ENCODE measurements at regions not wholly inside any gene's neighbourhood (a gene's known extent, or its start where the extent isn't known, plus 50 kb on each side); places are given as distances from the start of the nearest gene placed in this dataset.

DNA sequence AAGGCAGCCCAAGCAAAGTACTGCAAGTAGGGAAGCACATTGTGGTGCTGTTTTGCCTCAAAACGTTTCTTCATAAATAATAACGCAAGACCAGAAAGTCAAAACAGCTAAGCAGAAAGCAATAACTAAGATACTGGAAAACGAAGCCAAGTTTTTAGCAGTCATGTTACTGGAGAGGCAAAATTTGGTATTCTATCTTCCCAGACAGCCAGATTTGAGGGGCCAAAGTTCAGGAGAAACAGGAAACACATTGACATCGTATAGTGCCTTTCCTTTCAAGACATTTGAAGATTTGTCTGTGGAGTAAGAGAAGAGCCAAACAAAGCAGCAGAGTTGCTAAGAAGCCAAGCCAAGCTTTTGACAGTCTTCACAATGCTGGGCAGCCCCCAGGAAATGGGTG is 843.6 kb upstream of the NECTIN3 start:
- no peak for DNase-seq (ENCODE audit: low read depth)

DNA sequence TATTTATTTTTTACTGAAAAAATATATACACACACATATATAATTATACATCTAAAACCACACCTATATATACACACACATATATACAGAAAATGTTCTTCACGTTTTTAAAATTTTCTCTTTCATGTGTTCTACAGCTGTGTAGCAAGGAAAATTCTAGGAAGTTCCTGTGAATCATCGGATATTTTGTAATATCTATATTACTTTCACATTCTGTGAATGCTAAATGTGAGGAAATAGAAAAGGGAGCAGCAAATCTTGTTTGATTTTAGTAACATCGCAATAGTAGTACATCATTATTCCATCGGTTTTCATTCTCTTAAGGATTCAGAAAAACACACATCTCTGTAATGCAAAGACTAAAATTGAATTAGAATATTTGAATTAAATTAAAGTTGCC is 836.8 kb upstream of the NECTIN3 start:
- no peak for DNase-seq (ENCODE audit: low read depth)

DNA sequence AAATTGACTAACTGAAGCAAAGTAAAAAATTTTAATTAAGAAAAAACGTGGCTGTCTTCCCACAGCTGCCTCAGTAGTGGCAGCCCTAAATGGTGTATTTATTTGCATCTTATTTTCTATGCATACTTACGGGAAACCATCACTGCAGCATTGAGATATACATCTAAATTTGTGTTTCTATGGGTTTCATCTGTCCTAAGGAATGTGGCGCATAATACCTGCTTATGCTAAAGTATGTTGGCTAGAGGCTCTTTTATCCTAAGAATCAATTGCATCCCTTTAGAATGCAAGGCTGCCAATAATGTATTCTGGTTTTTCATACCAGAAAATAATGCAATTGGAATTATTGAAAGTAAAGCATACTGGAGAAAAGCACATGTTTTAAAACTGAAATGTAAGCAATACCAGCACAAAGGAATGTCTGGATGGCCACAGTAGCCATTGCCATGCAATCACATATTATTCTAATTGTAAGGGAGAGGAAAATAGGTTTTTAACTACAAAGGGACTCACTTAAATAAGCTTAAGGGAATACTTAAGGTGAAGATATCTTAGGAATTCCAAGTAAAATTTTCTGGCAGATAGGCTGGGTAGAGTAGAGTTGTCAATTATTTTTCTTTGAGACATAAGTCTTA is 834.5 kb upstream of the NECTIN3 start:
- no peak for DNase-seq (ENCODE audit: low read depth)

DNA sequence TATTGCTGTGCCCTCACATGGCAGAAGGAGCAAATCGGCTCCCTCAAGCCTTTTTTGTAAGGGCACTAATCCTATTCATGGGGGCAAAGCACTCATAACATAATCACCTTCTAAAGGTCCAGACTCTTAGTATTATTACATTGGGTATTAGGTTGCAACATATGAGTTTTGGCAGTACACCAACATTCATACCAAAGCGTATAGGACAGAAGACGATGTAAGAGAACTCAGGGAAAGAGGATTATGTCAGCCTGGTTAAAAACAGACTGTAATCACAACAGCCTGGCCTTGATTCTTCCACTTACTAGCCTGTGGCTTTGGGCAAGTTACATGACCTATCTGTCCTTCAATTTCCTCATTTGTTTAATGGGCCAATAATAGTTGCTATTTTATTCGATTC is 828.5 kb upstream of the NECTIN3 start:
- no peak for DNase-seq (ENCODE audit: low read depth)

DNA sequence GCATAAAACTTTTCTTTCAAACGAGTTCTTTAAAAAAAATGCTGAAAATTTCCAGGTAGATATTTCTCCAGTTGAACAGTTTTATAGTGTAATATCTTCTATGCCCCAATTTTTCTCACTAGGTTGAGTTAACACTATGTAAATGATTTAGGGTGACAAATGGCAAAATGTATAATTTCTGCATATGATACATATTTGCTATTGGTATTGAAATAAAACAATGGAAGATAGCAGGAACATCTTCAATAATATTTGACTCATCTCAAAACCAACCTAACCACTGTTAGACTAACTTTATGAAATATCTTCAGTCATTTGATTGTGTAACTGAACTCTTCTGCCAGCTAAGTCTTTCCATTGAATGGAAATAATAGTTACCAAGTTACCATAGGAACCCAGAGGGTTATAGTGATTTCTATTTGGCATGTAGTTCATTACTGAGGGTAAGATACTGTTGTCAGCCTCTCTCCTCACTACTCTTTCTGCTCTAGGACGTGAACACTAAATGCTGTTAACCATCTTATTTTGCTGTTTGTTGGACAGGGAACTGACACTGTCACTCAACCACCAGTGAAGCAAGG is 824.7 kb upstream of the NECTIN3 start:
- peak; percentile 19 for DNase-seq (ENCODE audit: low read depth)

DNA sequence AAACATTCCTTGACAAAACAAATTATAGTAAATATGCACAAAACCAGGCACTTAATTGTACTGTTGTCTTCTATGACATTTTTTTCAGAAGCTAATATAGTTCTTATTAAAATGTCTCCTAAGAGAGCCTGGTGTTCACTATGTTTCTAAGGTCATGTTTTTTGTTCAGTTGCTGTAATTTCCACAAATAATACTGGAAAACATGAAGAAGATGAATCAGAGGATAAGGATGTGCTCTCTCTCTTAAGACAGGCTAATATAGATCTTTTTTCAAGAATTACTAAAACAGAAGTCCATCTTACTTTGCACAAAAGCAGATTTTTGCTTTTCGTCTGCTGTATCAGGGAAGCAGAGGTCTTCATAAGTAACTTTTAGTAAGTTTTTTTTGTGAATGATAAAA is 823.0 kb upstream of the NECTIN3 start:
- no peak for DNase-seq (ENCODE audit: low read depth)

DNA sequence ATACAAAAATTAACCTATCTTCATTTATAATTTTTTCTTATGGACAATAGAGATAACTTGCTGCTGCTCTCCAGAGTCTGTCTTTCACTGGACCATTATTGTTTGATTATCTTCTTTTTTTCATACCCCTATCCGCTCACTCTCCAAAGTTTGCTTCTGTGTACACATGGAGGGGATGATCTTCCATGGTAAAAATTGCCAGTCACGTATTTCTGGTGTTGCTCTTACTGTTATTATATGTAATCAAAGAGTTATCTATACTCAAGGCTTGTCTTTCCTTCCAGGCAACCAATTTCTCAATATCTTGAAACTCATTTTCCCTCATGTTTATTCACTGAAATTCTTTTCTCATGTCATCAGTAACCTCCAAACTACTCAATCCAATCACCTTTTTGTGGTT is 817.8 kb upstream of the NECTIN3 start:
- DNase-seq (ENCODE audit: low read depth) = no peak

DNA sequence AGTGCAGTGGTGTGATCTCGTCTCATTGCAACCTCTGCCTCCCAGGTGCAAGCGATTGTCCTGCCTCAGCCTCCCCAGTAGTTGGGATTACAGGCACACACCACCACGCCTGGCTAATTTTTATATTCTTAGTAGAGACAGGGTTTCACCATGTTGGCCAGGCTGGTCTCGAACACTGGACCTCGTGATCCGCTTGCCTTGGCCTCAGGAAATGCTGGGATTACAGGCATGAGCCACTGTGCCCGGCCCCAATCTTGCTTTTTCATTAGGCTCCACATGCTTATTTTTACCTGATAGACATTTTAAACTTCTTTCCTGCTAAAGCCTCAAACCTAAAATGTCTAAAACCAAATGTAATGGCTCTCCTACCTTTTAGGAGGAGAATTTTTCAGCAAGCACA is 817.0 kb upstream of the NECTIN3 start:
- DNase-seq (ENCODE audit: low read depth) = no peak

DNA sequence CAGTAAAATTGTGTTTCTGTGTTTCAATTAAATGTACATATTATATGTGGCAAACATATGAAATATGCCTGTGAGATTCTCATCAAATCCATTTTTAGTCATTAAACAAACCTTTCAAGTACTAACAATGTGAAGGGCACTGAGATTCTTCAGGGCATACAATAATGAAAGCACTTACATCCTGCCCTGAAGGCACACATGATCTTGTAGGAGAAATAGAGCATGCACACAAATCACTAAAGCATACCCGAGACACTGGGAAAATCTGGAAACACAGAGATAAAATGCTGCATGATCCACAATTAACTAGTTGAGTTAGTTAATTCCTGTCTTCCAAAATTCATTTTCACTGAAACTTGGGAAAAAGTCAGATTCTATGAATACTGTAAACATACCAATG is 810.5 kb upstream of the NECTIN3 start:
- no peak for DNase-seq (ENCODE audit: low read depth)

DNA sequence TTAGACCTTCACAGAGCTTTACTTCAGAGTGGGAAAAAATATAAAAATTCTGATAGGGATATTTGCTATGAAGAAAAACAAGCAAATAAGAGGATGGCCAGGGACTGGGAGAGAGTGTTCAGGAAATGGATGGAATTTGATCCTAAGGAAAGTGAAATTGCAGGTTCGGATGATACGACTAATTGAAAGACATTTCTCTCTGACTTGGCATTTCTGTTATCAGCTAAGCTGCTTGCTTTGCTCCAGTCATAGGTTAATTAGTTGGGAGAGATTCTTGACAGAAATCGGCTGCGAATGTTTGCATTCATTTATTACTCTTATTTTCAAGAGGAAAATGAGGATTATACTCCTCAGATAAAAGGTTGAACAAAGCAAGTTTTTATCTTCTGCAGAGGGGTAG is 808.7 kb upstream of the NECTIN3 start:
- DNase-seq (ENCODE audit: low read depth) = no peak

DNA sequence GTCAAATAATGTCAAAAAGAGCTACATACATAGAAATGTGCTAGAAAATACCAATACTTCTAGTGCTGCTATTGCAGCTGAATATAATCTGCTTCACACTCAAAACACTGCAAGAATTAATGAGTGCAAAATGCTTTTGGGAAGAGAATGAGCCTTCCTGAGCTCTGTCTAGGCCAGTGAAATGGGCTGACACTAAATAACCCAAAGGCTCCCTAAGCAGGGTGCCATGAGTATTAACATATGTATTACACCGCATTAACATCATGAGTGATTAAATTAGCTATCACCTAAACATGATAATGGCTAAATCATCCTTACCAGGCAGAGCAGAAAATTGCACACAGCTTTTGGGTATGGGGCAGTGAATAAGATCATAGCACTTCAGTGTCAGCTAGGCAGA is 806.3 kb upstream of the NECTIN3 start:
- DNase-seq (ENCODE audit: low read depth) = no peak

DNA sequence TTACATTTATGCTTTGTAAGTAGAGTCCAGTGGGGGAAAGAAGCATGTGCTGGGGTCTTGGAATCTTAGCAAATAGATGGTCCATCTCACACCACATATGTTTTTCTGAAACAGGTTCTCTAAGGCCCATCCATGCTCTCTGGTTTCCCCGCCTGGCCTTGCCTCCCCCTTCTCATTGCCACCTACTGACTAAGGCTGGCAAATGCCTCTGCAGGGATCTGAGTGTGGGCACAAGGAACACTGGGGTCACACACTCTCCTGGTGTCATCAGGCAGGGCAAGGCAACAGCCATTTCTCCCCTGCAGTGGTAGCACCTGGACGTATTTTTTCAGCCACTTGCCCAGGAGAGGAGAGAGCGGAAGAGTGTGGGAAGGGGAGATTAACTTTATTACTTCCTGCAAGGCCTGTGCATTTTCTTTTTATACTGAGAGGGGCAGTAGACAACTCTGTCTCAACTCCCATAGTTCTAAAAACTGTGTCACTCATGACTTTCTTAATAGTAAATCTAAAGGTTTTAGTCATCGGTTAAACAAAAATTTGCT is 804.2 kb upstream of the NECTIN3 start:
- no peak for DNase-seq (ENCODE audit: low read depth)

DNA sequence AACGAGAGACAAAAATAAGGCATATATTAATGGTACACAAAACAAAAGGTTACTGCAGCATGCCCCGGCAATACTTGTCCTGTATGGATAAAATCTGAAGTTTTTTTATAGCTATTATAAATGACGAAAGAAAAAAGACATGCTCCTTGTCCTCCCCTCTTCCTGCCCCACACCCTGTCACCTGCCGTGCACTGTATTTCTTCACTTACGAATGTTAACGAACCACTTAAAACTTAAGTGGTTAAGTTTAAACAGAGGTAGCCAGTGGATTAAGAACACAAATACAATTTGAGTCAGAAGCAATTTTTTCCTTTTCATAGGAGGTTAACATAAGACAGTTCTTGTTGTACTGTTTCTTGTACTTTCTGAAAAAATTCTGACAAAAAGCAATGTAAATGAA is 799.1 kb upstream of the NECTIN3 start:
- no peak for DNase-seq (ENCODE audit: low read depth)

DNA sequence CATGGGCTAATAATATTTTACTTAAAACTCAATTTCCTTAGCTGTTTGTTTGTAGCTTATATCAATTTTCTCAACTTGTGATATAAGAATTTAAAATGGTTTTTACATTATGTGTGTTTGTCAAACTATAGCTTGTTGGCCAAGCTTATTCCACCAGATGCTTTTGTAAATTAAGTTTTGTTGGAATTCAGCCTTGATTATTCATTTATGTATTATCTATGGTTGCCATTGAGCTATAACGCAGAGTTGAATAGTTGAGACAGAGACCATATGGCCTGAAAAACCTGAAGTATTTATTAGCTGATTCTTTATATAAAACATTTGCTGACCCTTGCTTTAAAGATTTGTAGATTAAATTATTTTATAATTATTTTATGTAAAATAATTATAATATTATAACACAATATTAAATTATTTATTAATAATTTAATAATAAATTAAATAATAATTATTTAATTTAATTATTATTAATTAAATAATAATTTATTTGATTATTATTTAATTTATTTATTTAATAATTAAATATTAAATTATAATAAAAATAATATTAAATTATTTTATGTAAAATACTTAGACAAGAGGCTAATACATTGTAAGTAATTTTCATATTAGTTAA is 779.6 kb upstream of the NECTIN3 start:
- DNase-seq (ENCODE audit: low read depth) = no peak

DNA sequence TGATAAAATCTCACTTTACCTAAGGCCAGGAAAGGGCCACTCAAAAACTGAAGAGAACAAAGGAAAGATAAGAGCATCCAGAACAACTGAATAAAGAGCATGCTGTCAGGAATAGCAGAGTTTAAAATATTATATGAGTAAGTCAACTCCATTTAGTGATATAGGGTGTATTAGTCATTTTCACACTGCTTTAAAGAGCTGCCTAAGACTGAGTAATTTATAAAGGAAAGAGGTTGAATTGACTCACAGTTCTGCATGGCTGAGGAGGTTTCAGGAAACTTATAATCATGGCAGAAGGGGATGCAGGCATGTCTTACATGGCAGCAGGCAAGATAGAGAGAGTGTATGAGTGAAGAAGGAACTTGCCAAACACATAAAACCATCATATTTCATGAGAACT is 778.0 kb upstream of the NECTIN3 start:
- peak; percentile 9 for DNase-seq (ENCODE audit: low read depth)

DNA sequence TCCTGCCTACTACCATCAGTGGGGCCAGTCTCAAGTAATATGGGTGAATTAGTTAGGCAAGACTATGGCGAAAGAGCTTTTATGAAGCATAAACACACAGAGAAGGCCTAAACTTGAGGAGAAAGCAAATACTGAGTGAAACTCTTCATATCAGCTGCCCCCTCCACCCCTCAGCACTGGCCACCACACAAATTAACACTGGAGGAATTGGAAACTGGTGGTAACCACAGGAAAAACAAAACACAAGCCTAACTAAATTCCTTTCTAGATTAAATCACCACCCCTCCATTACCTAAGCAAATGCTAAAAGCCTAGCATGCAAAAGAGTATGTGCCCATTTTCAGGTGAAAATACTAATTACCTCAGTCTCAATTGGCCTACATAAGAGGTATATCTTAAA is 774.7 kb upstream of the NECTIN3 start:
- DNase-seq (ENCODE audit: low read depth) = peak; percentile 58

DNA sequence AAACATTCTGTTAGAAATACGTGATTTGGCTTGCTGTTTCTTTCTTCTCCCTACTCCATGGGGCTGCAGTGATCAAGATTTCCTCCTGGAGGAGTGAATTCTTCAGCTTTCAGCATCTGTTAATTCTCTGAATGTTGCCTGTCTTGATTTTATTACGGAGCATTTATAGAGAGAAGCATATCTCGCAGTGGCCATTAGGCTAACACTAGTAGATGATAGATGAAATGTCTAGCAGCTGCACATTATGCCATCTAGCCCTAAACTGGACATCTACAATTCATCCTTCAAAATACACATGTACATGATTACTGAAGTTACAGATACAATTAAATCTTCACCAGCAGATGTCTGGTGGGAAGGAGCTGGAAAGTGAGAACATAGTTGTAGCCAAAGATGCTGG is 769.8 kb upstream of the NECTIN3 start:
- no peak for DNase-seq (ENCODE audit: low read depth)

DNA sequence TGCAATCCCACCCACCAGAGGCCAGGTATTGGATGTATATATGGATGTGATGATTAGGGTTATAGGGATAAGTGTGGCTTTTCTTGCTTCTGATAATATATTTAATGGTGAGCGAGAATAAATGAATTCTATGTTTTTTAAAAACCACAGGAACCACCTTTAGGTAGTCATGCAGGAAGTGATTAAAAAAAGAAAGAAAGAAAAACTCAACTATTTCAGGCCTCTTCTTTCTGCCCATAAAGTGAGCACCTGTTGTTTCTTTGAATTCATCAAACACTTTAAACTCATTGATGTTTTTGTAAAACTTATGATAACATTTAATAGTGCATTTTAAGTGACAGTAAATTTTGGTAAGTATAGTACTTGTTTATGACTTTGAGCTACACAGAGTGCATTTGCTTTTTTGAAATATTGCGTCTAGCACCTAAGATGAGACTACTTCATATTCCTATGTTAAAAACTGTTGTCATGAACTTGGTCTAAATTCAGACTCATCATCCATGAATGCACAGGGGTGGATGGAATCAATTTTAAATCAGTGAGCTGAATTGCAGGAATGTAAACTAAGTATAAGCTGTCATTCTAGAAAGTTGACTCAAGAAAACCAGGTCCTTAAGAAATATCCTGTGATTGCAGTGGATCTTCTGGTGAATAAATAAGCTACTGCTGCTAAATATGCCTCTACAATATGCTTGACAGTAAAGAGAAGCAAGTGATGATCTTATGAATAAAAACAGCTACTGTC is 764.4 kb upstream of the NECTIN3 start:
- DNase-seq (ENCODE audit: low read depth) = peak; percentile 18

DNA sequence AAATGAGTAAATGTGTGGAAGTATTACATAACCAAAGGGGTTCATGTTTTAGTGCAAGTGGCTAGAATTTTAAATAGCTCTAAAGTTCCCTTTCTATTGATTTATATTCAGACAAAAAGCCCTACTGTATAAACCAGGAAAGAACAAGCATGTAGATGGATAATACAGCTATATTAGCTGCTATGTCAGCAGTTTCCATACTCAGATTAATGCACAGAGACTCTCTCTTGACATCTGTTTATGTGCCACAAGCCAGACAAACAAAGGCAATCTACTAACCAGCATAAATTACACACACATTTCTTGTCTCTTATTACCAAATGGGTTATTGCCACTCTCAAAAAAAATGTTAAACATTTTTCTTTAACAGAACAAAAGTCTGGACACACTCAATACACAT is 760.1 kb upstream of the NECTIN3 start:
- DNase-seq (ENCODE audit: low read depth) = no peak

DNA sequence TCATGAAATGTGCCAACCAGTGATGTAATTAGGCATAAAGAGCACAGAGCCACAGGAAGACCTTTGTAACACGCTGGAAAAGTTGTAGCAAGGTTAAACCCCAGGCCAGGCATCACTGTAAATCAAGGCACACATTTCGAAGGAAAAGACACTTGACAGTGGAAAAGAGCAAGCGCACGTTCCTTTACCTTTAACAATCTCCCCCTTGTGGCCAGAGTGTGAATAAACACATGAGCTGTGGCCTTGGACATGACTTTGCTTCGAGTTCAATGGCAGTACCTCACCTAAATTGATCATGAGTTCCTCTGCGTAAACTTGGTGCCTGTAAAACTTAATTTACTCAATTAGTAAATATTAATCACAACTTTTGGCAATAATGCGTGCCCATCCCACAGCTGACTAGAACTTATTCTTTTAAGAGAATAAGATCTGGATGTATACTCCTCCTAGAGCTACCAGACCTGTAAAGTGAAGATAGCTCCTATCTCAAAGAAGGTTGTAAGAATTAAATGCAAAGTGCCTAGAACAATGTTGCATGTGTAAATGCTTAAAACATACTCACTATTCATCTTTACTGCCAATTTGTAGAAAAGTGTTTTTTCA is 757.0 kb upstream of the NECTIN3 start:
- peak; percentile 66 for DNase-seq (ENCODE audit: low read depth)

DNA sequence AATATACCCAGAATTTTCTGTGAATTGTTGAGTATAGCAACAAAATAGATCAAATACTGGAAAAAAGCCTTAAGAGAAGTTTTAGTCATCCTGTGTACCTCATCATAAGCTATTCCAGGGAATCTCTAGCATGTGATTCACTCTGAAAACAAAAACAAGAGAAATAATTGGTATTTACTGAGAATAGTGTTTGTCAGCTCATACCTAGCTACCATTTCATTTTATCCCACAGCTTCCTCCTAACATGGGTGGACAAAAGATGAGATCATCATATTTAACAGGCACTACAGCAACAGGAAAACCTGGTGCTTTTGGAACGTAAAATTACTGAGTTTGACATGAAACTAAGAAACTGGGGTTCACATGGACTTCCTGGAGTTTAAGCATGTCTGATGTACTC is 753.5 kb upstream of the NECTIN3 start:
- peak; percentile 76 for DNase-seq (ENCODE audit: low read depth)

DNA sequence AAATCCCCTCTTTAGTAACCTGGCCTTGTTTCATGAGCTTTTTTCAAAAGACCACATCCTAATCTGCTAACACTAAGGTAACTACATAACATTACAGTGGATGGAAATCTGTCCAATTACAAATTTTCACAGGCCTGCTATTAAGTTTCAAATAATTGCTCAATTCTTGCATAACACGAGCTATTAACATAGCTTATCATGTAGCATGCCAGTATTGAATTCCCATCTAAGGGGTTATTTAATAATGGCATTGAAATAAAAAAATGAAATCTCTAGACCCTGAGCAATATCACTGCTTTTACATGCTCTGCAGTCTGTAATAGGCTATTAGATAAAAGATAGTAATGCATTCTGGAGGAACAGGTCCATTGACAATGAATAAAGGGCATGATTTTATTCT is 748.3 kb upstream of the NECTIN3 start:
- no peak for DNase-seq (ENCODE audit: low read depth)

All from M059J (cell line).